ENCODE measurements at regions not wholly inside any gene's neighbourhood (a gene's known extent, or its start where the extent isn't known, plus 50 kb on each side); places are given as distances from the start of the nearest gene placed in this dataset.

GRCh38 chr6:106882138-106882537, 92.4 kb downstream of the CD24 start:
- H2AFZ ChIP-seq (ENCODE audit: control insufficient read depth, low read depth, low read length): no peak overlapping the region
- H3K79me2 ChIP-seq (ENCODE audit: control insufficient read depth, insufficient read depth, low read length): no peaks in the 10 kb centered on the region
- no peak for ATAC-seq
- in situ Hi-C loops (cut with MboI): no loop called here
- H3K9me3 ChIP-seq (replicated peaks; ENCODE audit: control insufficient read depth, insufficient read depth, low read length): no peaks in the 10 kb centered on the region; the same call in 2 of the 3 replicates
- no peaks in the 10 kb centered on the region for H3K4me1 ChIP-seq (ENCODE audit: control insufficient read depth, insufficient read depth, low read length)
- no peak overlapping the region for H3K4me2 ChIP-seq (ENCODE audit: control insufficient read depth, insufficient read depth)
- H4K20me1 ChIP-seq (ENCODE audit: control insufficient read depth, insufficient read depth): no peaks in the 10 kb centered on the region
- no TSS peak for BruUV-seq (replicated peaks)
- FAIRE-seq: no peak
- intact Hi-C loops (cut with micrococcal nuclease; ENCODE audit: unreplicated experiment): no loop called here
- H3K27me3 ChIP-seq (replicated peaks in 1 of 2; ENCODE audit: control insufficient read depth in 2 of 2, insufficient read depth in 2 of 2, low read length in 1 of 2): no peaks in the 10 kb centered on the region
- TF ChIP-seq MYC (IDR thresholded peaks at IDR 0.05; ENCODE audit: insufficient read depth, insufficient read length, insufficient replicate concordance, low read length, severe bottlenecking): no peak
- TF ChIP-seq SMAD5 (IDR thresholded peaks at IDR 0.05; ENCODE audit: low read depth): no peak
- TF ChIP-seq RAD21 (IDR thresholded peaks at IDR 0.05; ENCODE audit: insufficient read depth, low read depth, low read length): no peak
- TF ChIP-seq ZBED1 (IDR thresholded peaks at IDR 0.05; ENCODE audit: borderline replicate concordance): no peak
- TF ChIP-seq EP300 (IDR thresholded peaks at IDR 0.05; ENCODE audit: borderline replicate concordance in 1 of 2, control insufficient read depth in 1 of 2, low read depth in 2 of 2, low read length in 2 of 2): no peak
- no peak for TF ChIP-seq SMARCA5 (IDR thresholded peaks at IDR 0.05)
- no peak for TF ChIP-seq ZBTB4 (CRISPR knock-in tag; IDR thresholded peaks at IDR 0.05)
- no peak for TF ChIP-seq FOXK2 (IDR thresholded peaks at IDR 0.05)
- no peak for TF ChIP-seq MTA3 (IDR thresholded peaks at IDR 0.05; ENCODE audit: borderline replicate concordance, low read length)
- TF ChIP-seq ZBTB33 (IDR thresholded peaks at IDR 0.05): no peak
- no peak for TF ChIP-seq NFIC (IDR thresholded peaks at IDR 0.05; ENCODE audit: low read depth, low read length)
- no peak for TF ChIP-seq POLR2A (IDR thresholded peaks at IDR 0.05; ENCODE audit: low read depth, low read length)
- no peak for TF ChIP-seq NFYB (IDR thresholded peaks at IDR 0.05; ENCODE audit: insufficient read depth, low read depth, low read length)
- TF ChIP-seq, protein P1, sequence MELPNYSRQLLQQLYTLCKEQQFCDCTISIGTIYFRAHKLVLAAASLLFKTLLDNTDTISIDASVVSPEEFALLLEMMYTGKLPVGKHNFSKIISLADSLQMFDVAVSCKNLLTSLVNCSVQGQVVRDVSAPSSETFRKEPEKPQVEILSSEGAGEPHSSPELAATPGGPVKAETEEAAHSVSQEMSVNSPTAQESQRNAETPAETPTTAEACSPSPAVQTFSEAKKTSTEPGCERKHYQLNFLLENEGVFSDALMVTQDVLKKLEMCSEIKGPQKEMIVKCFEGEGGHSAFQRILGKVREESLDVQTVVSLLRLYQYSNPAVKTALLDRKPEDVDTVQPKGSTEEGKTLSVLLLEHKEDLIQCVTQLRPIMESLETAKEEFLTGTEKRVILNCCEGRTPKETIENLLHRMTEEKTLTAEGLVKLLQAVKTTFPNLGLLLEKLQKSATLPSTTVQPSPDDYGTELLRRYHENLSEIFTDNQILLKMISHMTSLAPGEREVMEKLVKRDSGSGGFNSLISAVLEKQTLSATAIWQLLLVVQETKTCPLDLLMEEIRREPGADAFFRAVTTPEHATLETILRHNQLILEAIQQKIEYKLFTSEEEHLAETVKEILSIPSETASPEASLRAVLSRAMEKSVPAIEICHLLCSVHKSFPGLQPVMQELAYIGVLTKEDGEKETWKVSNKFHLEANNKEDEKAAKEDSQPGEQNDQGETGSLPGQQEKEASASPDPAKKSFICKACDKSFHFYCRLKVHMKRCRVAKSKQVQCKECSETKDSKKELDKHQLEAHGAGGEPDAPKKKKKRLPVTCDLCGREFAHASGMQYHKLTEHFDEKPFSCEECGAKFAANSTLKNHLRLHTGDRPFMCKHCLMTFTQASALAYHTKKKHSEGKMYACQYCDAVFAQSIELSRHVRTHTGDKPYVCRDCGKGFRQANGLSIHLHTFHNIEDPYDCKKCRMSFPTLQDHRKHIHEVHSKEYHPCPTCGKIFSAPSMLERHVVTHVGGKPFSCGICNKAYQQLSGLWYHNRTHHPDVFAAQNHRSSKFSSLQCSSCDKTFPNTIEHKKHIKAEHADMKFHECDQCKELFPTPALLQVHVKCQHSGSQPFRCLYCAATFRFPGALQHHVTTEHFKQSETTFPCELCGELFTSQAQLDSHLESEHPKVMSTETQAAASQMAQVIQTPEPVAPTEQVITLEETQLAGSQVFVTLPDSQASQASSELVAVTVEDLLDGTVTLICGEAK (IDR thresholded peaks at IDR 0.05; ENCODE audit: borderline replicate concordance): no peak
- no peak for TF ChIP-seq SMC3 (IDR thresholded peaks at IDR 0.05; ENCODE audit: borderline replicate concordance, low read length)
- ChIA-PET POLR2A (no interaction called here), CTCF (interaction anchor here (1.2 kb wide), 1 partner anchor 277 kb away, joined by 3 read pairs; no protein-coding TSS in a partner anchor), RAD21 (ENCODE audit: unreplicated experiment) (no interaction called here), SMC1A (ENCODE audit: uncharacterized antibody, unreplicated experiment) (interaction anchor here (0.7 kb wide), 1 partner anchor 224 kb away, joined by 3 read pairs; no protein-coding TSS in a partner anchor)
- no peak overlapping the region for H3K4me3 ChIP-seq
- no peak overlapping the region for H3K27ac ChIP-seq (ENCODE audit: control insufficient read depth, insufficient read depth)
- no peak overlapping the region for H3K9ac ChIP-seq (ENCODE audit: control insufficient read depth, insufficient read depth, low read length)
- H3K36me3 ChIP-seq (ENCODE audit: control insufficient read depth in 2 of 2, insufficient read depth in 2 of 2, low read length in 1 of 2): no peaks in the 10 kb centered on the region
- no peak for DNase-seq (ENCODE audit: low read depth, low spot score)
